Fibroblast of villous mesenchyme (primary cell): ENCODE measurements at regions not wholly inside any gene's neighbourhood (a gene's known extent, or its start where the extent isn't known, plus 50 kb on each side); places are given as distances from the start of the nearest gene placed in this dataset.
"Not testable (repeated sequence)": the region's sequence is repeated elsewhere in the genome, so short reads cannot be mapped to it uniquely, and the experiment has no call there.

Experiments used
- DNase-seq: peaks from one replicate; pipeline ENCODE4 v3.0.0-alpha.2; 2010; ENCODE audit warnings: low read depth
- H3K4me3 ChIP-seq: 2 replicates; pipeline ENCODE4 v1.5.1; 2011; ENCODE audit warnings: low read depth, mild to moderate bottlenecking, low read length
- TF ChIP-seq, protein P1 (sequence below): IDR thresholded peaks from 2 replicates; pipeline ENCODE4 v1.5.1; 2012; ENCODE audit warnings: low read depth, mild to moderate bottlenecking, low read length; ENCODE audit not compliant: insufficient read depth

DNA sequence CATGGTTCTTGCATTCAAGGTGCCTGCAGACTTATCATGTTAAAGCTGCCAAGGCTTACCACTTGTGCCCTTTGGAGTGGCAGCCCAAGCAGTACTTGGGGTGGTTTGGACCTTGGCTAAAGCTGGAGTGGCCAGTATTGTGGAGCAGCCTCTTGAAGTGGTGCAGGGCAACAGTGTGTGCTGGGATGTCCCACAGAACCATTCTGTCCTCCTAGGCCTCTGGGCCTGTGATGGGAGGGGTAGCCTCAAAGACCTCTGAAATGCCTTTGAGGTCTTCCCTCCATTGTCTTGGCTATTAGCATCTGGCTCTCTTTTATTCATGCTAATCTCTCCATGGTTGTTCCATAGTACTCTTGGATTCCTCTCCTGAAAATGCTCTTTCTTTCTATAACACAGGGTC lies 78.2 kb upstream of the SLC24A4 start:
- no peak overlapping the region for H3K4me3 ChIP-seq
- TF ChIP-seq, protein P1, sequence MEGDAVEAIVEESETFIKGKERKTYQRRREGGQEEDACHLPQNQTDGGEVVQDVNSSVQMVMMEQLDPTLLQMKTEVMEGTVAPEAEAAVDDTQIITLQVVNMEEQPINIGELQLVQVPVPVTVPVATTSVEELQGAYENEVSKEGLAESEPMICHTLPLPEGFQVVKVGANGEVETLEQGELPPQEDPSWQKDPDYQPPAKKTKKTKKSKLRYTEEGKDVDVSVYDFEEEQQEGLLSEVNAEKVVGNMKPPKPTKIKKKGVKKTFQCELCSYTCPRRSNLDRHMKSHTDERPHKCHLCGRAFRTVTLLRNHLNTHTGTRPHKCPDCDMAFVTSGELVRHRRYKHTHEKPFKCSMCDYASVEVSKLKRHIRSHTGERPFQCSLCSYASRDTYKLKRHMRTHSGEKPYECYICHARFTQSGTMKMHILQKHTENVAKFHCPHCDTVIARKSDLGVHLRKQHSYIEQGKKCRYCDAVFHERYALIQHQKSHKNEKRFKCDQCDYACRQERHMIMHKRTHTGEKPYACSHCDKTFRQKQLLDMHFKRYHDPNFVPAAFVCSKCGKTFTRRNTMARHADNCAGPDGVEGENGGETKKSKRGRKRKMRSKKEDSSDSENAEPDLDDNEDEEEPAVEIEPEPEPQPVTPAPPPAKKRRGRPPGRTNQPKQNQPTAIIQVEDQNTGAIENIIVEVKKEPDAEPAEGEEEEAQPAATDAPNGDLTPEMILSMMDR = no peak
- DNase-seq = no peak

DNA sequence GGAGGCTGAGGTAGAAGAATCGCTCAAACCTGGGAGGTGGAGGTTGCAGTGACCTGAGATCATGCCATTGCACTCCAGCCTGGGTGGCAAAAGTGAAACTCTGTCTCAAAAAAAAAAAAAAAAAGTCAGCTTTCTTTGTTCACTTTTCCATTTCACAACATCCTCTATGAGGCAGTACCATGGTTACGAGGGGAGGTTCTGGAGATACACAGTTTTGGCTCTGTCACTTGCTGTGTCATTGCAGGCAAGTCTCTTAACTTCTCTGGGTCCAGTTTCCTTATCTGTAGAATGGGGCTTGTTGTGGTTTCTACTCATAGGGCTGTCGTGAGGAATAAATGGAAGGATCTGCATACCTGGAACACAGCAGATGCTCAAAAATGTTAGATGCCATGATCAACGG lies 75.6 kb upstream of the SLC24A4 start:
- TF ChIP-seq, protein P1 = no peak
- DNase-seq = no peak
- no peak overlapping the region for H3K4me3 ChIP-seq

DNA sequence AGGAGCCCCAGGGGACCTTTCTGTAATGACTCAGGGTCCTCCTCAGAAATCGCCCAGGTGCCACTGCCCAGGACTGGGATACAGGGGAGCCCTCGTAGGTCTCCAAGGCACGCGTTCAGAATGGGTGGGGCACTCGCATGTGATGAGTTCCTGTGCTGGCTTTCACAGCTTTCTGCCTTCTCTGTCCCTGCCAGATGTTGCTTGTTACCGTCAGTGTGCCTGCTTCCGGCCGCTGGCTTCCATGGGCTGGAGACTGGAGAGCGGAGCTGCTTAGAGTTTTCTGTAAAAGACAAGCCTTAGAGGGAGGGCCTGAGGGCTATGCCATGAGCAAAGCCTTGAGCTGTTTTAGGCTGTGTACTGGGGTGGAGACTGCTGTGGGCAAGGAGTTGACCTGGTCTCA lies 75.0 kb upstream of the SLC24A4 start:
- no peak for DNase-seq
- H3K4me3 ChIP-seq = no peak overlapping the region
- TF ChIP-seq, protein P1 = no peak

DNA sequence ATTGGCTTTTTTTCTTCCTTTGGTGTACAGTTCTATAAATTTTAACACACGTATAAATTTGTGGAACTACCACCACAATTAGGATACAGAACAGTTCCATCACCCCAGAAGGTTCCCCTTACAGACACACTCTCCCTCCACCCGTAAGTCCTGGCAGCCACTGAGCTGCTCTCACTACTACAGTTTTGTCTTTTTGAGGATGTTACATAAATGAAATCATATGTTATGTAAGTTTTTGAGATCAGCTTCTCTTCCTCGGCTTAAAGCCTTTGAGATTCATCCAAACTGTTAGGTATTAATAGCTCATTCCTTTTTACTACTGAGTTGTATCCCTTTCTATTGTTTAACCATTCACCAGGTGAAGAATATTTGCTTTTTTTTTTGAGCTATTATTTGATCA lies 74.3 kb upstream of the SLC24A4 start:
- H3K4me3 ChIP-seq = no peak overlapping the region
- TF ChIP-seq, protein P1 = no peak
- no peak for DNase-seq

DNA sequence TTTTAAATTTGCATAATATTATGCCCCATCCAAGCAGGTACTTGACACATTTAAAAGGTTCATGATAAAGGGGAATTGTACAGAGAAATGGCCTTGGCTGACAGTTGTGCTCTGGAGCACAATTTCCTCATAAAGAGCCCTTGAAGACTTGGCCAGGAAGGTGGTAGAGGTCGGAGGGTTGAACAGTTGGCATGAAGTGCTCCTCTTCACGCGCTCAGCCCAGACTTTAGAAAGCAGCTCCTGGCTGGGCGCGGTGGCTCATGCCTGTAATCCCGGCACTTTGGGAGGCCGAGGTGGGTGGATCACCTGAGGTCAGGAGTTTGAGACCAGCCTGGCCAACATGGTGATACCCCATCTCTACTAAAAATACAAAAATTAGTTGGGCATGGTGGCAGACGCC lies 72.6 kb upstream of the SLC24A4 start:
- H3K4me3 ChIP-seq, DNase-seq: not testable (repeated sequence)

DNA sequence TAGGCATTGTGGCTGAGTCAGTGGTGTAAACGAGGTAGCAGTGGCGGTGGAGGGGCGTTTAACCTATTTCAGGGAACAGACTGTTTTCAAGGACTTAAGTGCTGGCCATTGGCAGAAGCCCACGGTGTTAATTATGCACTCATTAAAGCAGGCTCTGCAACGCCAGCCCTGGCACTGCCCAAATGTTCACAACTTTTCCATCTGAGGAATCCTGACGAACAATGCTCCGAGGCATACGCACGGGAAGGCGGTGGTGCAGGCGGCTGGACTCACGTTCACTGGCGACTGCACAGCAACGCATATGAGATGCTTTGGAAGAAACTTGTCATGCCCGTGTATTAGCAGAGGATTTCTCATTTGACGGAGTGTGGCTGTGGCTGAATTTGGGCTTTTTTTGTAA lies 70.6 kb upstream of the SLC24A4 start:
- no peak for DNase-seq
- H3K4me3 ChIP-seq = no peak overlapping the region
- TF ChIP-seq, protein P1 = no peak

DNA sequence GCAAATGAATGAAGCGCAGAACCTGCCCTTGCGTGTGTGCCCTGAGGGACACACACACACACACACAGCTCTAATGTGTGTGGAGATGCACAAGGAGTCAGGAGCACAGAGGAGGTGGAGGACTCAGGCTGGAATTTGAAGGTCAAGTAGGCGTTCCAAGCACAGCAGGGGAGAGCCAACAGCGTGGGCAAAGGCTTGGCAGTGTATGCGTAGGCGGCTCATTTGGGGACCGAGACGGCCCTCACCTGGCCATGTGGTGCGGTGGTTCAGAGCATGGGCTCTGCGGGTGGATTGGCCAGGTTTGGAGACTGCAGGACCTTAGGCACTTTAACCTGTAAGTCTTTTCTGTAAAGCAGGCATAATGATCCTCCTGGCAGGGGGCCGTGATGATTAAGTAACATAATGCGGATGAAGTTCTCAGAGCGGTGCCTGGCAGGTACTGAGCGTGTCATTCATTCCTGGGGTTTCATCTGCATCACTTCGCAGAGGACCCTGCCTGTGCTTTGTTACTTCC lies 69.5 kb upstream of the SLC24A4 start:
- TF ChIP-seq, protein P1 = no peak
- H3K4me3 ChIP-seq = no peak overlapping the region
- DNase-seq = no peak
